ENCODE measurements at regions not wholly inside any gene's neighbourhood (a gene's known extent, or its start where the extent isn't known, plus 50 kb on each side); places are given as distances from the start of the nearest gene placed in this dataset.
A peak's percentile ranks its signal among the peaks of the same experiment; 100 is the strongest.
"Not testable (repeated sequence)": the region's sequence is repeated elsewhere in the genome, so short reads cannot be mapped to it uniquely, and the experiment has no call there.

GRCh38 chr3:153277029-153277428, 115.0 kb downstream of the RAP2B start:
- H3K4me1 ChIP-seq = no peaks in the 10 kb centered on the region
- no peaks in the 10 kb centered on the region for H3K36me3 ChIP-seq (replicated peaks)
- no peak for DNase-seq (ENCODE audit: low spot score in 2 of 2)
- in situ Hi-C loops (cut with MboI; ENCODE audit: low sequenced_read_pairs) = loop anchor here (25.0 kb wide), 1 partner anchor 240 kb away; no protein-coding TSS in a partner anchor
- no peak overlapping the region for H3K4me3 ChIP-seq
- H3K27me3 ChIP-seq (ENCODE audit: low read depth) = no peaks in the 10 kb centered on the region
- H3K9me3 ChIP-seq = no peaks in the 10 kb centered on the region

- H3K9me3 ChIP-seq; DNase-seq (ENCODE audit: low spot score in 2 of 2); H3K36me3 ChIP-seq (replicated peaks); H3K27me3 ChIP-seq (ENCODE audit: low read depth); H3K4me3 ChIP-seq; H3K4me1 ChIP-seq: not testable (repeated sequence)
- in situ Hi-C loops (cut with MboI; ENCODE audit: low sequenced_read_pairs) = loop anchor here (25.0 kb wide), 1 partner anchor 244 kb away; no protein-coding TSS in a partner anchor
These were observed 119.4 kb downstream of the RAP2B start for GRCh38 chr3:153281236-153281997.

- Histone ChIP-seq H3K27me3 (ENCODE audit: low read depth) (no peaks in the 10 kb centered on the region), H3K4me3 (no peak overlapping the region), H3K4me1 (no peaks in the 10 kb centered on the region), H3K9me3 (no peaks in the 10 kb centered on the region), H3K36me3 (replicated peaks) (no peaks in the 10 kb centered on the region)
- no peak for DNase-seq (ENCODE audit: low spot score in 2 of 2)
- in situ Hi-C loops (cut with MboI; ENCODE audit: low sequenced_read_pairs) = loop anchor here (25.0 kb wide), 1 partner anchor 245 kb away; no protein-coding TSS in a partner anchor
These were observed 120.3 kb downstream of the RAP2B start for GRCh38 chr3:153282355-153282754.

GRCh38 chr3:153284282-153284938, 122.4 kb downstream of the RAP2B start:
- DNase-seq (ENCODE audit: low spot score in 2 of 2) = no peak

GRCh38 chr3:153285194-153285641, 123.2 kb downstream of the RAP2B start:
- DNase-seq (ENCODE audit: low spot score in 2 of 2) = no peak
- Histone ChIP-seq H3K27me3 (ENCODE audit: low read depth) (no peaks in the 10 kb centered on the region), H3K9me3 (no peaks in the 10 kb centered on the region), H3K36me3 (replicated peaks) (no peaks in the 10 kb centered on the region), H3K4me1 (no peaks in the 10 kb centered on the region), H3K4me3 (no peak overlapping the region)
- in situ Hi-C loops (cut with MboI; ENCODE audit: low sequenced_read_pairs) = loop anchor here (25.0 kb wide), 1 partner anchor 248 kb away; no protein-coding TSS in a partner anchor

More at GRCh38 chr3:153284282-153284938, 122.4 kb downstream of the RAP2B start:
- no peak overlapping the region for H3K4me3 ChIP-seq
- no peaks in the 10 kb centered on the region for H3K9me3 ChIP-seq
- no peaks in the 10 kb centered on the region for H3K4me1 ChIP-seq
- H3K36me3 ChIP-seq (replicated peaks) = no peaks in the 10 kb centered on the region
- in situ Hi-C loops (cut with MboI; ENCODE audit: low sequenced_read_pairs) = loop anchor here (25.0 kb wide), 1 partner anchor 247 kb away; no protein-coding TSS in a partner anchor
- H3K27me3 ChIP-seq (ENCODE audit: low read depth) = no peaks in the 10 kb centered on the region

GRCh38 chr3:153285982-153286381, 124.0 kb downstream of the RAP2B start:
- Histone ChIP-seq H3K9me3 (no peaks in the 10 kb centered on the region), H3K36me3 (replicated peaks) (no peaks in the 10 kb centered on the region), H3K27me3 (ENCODE audit: low read depth) (no peaks in the 10 kb centered on the region), H3K4me1 (no peaks in the 10 kb centered on the region), H3K4me3 (no peak overlapping the region)
- in situ Hi-C loops (cut with MboI; ENCODE audit: low sequenced_read_pairs) = loop anchor here (25.0 kb wide), 1 partner anchor 249 kb away; no protein-coding TSS in a partner anchor
- DNase-seq (ENCODE audit: low spot score in 2 of 2) = no peak

GRCh38 chr3:153287017-153287416, 125.0 kb downstream of the RAP2B start:
- no peaks in the 10 kb centered on the region for H3K27me3 ChIP-seq (ENCODE audit: low read depth)
- no peaks in the 10 kb centered on the region for H3K9me3 ChIP-seq
- no peaks in the 10 kb centered on the region for H3K4me1 ChIP-seq
- no peak for DNase-seq (ENCODE audit: low spot score in 2 of 2)
- in situ Hi-C loops (cut with MboI; ENCODE audit: low sequenced_read_pairs) = loop anchor here (25.0 kb wide), 1 partner anchor 250 kb away; no protein-coding TSS in a partner anchor
- no peak overlapping the region for H3K4me3 ChIP-seq
- no peaks in the 10 kb centered on the region for H3K36me3 ChIP-seq (replicated peaks)

GRCh38 chr3:153289334-153289808, 127.3 kb downstream of the RAP2B start:
- H3K27me3 ChIP-seq (ENCODE audit: low read depth) = no peaks in the 10 kb centered on the region
- in situ Hi-C loops (cut with MboI; ENCODE audit: low sequenced_read_pairs) = loop anchor here (25.0 kb wide), 1 partner anchor 252 kb away; no protein-coding TSS in a partner anchor
- no peaks in the 10 kb centered on the region for H3K9me3 ChIP-seq
- H3K4me1 ChIP-seq = no peaks in the 10 kb centered on the region
- H3K4me3 ChIP-seq = no peak overlapping the region
- H3K36me3 ChIP-seq (replicated peaks) = no peaks in the 10 kb centered on the region
- DNase-seq (ENCODE audit: low spot score in 2 of 2) = no peak

GRCh38 chr3:153290268-153291015, 128.4 kb downstream of the RAP2B start:
- Histone ChIP-seq H3K27me3 (ENCODE audit: low read depth) (no peaks in the 10 kb centered on the region), H3K9me3 (no peaks in the 10 kb centered on the region), H3K4me3 (no peak overlapping the region), H3K36me3 (replicated peaks) (no peaks in the 10 kb centered on the region), H3K4me1 (no peaks in the 10 kb centered on the region)
- DNase-seq (ENCODE audit: low spot score in 2 of 2) = no peak
- in situ Hi-C loops (cut with MboI; ENCODE audit: low sequenced_read_pairs) = loop anchor here (25.0 kb wide), 1 partner anchor 253 kb away; no protein-coding TSS in a partner anchor

- H3K4me1 ChIP-seq = no peaks in the 10 kb centered on the region
- no peak overlapping the region for H3K4me3 ChIP-seq
- in situ Hi-C loops (cut with MboI; ENCODE audit: low sequenced_read_pairs) = loop anchor here (25.0 kb wide), 1 partner anchor 254 kb away; no protein-coding TSS in a partner anchor
- peak; percentile 35 to 42 for DNase-seq (ENCODE audit: low spot score in 2 of 2)
- no peaks in the 10 kb centered on the region for H3K27me3 ChIP-seq (ENCODE audit: low read depth)
- H3K9me3 ChIP-seq = no peaks in the 10 kb centered on the region
- H3K36me3 ChIP-seq (replicated peaks) = no peaks in the 10 kb centered on the region
These were observed 129.1 kb downstream of the RAP2B start for GRCh38 chr3:153291059-153291685.

GRCh38 chr3:153293265-153293664, 131.2 kb downstream of the RAP2B start:
- no peaks in the 10 kb centered on the region for H3K36me3 ChIP-seq (replicated peaks)
- in situ Hi-C loops (cut with MboI; ENCODE audit: low sequenced_read_pairs) = loop anchor here (25.0 kb wide), 1 partner anchor 256 kb away; no protein-coding TSS in a partner anchor
- no peaks in the 10 kb centered on the region for H3K9me3 ChIP-seq
- no peaks in the 10 kb centered on the region for H3K4me1 ChIP-seq
- H3K27me3 ChIP-seq (ENCODE audit: low read depth) = no peaks in the 10 kb centered on the region
- DNase-seq (ENCODE audit: low spot score in 2 of 2) = no peak
- H3K4me3 ChIP-seq = no peak overlapping the region

- Histone ChIP-seq H3K9me3 (no peaks in the 10 kb centered on the region), H3K4me1 (no peaks in the 10 kb centered on the region), H3K4me3 (no peak overlapping the region), H3K36me3 (replicated peaks) (no peaks in the 10 kb centered on the region), H3K27me3 (ENCODE audit: low read depth) (no peaks in the 10 kb centered on the region; the same call in 1 of the 2 replicates)
- no peak for DNase-seq (ENCODE audit: low spot score in 2 of 2)
- in situ Hi-C loops (cut with MboI; ENCODE audit: low sequenced_read_pairs) = loop anchor here (25.0 kb wide), 1 partner anchor 259 kb away; no protein-coding TSS in a partner anchor
These were observed 133.9 kb downstream of the RAP2B start for GRCh38 chr3:153295901-153296300.

- no peaks in the 10 kb centered on the region for H3K4me1 ChIP-seq
- no peak overlapping the region for H3K4me3 ChIP-seq
- no peak for DNase-seq (ENCODE audit: low spot score in 2 of 2)
- H3K27me3 ChIP-seq (ENCODE audit: low read depth) = no peaks in the 10 kb centered on the region
- H3K9me3 ChIP-seq = no peaks in the 10 kb centered on the region
- in situ Hi-C loops (cut with MboI; ENCODE audit: low sequenced_read_pairs) = no loop called here
- no peaks in the 10 kb centered on the region for H3K36me3 ChIP-seq (replicated peaks)
These were observed 143.2 kb downstream of the RAP2B start for GRCh38 chr3:153305189-153305588.

Data from HAP-1 (cell line).